Trophoblast cell (in vitro differentiated cells and primary cell): ENCODE measurements at regions not wholly inside any gene's neighbourhood (a gene's known extent, or its start where the extent isn't known, plus 50 kb on each side); places are given as distances from the start of the nearest gene placed in this dataset.

ENCODE experiments used
- DNase-seq, 2 donors: peaks; one replicate each; pipeline ENCODE4 v3.0.0-alpha.2; 2016
- H2AFZ ChIP-seq: 2 replicates; pipeline ENCODE4 v1.6.1; 2013; ENCODE audit warnings: low read length, moderate library complexity, mild to moderate bottlenecking; ENCODE audit not compliant: insufficient read depth, poor library complexity
- H2AK5ac ChIP-seq: 2 replicates; pipeline ENCODE4 v1.6.1; 2013; ENCODE audit warnings: mild to moderate bottlenecking, low read length
- H2BK120ac ChIP-seq: 2 replicates; pipeline ENCODE4 v1.6.1; 2013; ENCODE audit warnings: low read length, mild to moderate bottlenecking, moderate library complexity; ENCODE audit not compliant: insufficient read depth, poor library complexity
- H2BK12ac ChIP-seq: 2 replicates; pipeline ENCODE4 v1.6.1; 2013; ENCODE audit warnings: mild to moderate bottlenecking, low read length, moderate library complexity
- H2BK5ac ChIP-seq: 2 replicates; pipeline ENCODE4 v1.6.1; 2013; ENCODE audit warnings: low read length, low read depth, moderate library complexity, mild to moderate bottlenecking; ENCODE audit not compliant: poor library complexity
- H3K14ac ChIP-seq: 2 replicates; pipeline ENCODE4 v1.6.1; 2013; ENCODE audit warnings: mild to moderate bottlenecking, low read length
- H3K18ac ChIP-seq: 2 replicates; pipeline ENCODE4 v1.6.1; 2013; ENCODE audit warnings: mild to moderate bottlenecking, low read length
- H3K23ac ChIP-seq: 2 replicates; pipeline ENCODE4 v1.6.1; 2013; ENCODE audit warnings: low read length
- H3K27ac ChIP-seq: 2 replicates; pipeline ENCODE4 v1.5.1; 2013; ENCODE audit warnings: low read depth, mild to moderate bottlenecking, inconsistent platforms, low read length, moderate library complexity
- H3K27me3 ChIP-seq: 2 replicates; pipeline ENCODE4 v1.6.1; 2013; ENCODE audit warnings: inconsistent platforms, mild to moderate bottlenecking, low read length, moderate library complexity; ENCODE audit not compliant: insufficient read depth
- H3K36me3 ChIP-seq, 2 experiments: 1 replicate in 1 of 2; 2 replicates in 1 of 2; pipeline ENCODE4 v1.6.1; 2013; ENCODE audit warnings: low read length in 2 of 2, mild to moderate bottlenecking in 2 of 2, moderate library complexity in 1 of 2; ENCODE audit not compliant: insufficient read depth in 2 of 2, control insufficient read depth in 1 of 2
- H3K4ac ChIP-seq: 2 replicates; pipeline ENCODE4 v1.6.1; 2013; ENCODE audit warnings: low read depth, mild to moderate bottlenecking, low read length, moderate library complexity
- H3K4me1 ChIP-seq, 2 experiments: 1 replicate in 1 of 2; 2 replicates in 1 of 2; pipeline ENCODE4 v1.6.1; 2013; ENCODE audit warnings: low read length in 2 of 2, mild to moderate bottlenecking in 2 of 2, moderate library complexity in 1 of 2; ENCODE audit not compliant: insufficient read depth in 2 of 2, control insufficient read depth in 1 of 2
- H3K4me2 ChIP-seq: 2 replicates; pipeline ENCODE4 v1.6.1; 2013; ENCODE audit warnings: inconsistent platforms, mild to moderate bottlenecking, low read length, moderate library complexity
- H3K4me3 ChIP-seq: 2 replicates; pipeline ENCODE4 v1.5.1; 2013; ENCODE audit warnings: mild to moderate bottlenecking, low read depth, low read length, inconsistent platforms
- H3K79me1 ChIP-seq: one replicate; pipeline ENCODE4 v1.6.1; 2013; ENCODE audit warnings: low read length
- H3K79me2 ChIP-seq: 2 replicates; pipeline ENCODE4 v1.6.1; 2013; ENCODE audit warnings: low read length, mild to moderate bottlenecking; ENCODE audit not compliant: control insufficient read depth, insufficient read depth, poor library complexity
- H3K9ac ChIP-seq: 2 replicates; pipeline ENCODE4 v1.6.1; 2013; ENCODE audit warnings: mild to moderate bottlenecking, low read length
- H3K9me3 ChIP-seq: 2 replicates; pipeline ENCODE4 v1.6.1; 2013; ENCODE audit warnings: low read depth, mild to moderate bottlenecking, control low read depth, inconsistent platforms, low read length; ENCODE audit not compliant: insufficient read depth
- H4K12ac ChIP-seq: 2 replicates; pipeline ENCODE4 v1.6.1; 2013; ENCODE audit warnings: low read depth, mild to moderate bottlenecking, low read length, moderate library complexity
- H4K8ac ChIP-seq: 2 replicates; pipeline ENCODE4 v1.6.1; 2013; ENCODE audit warnings: low read depth, mild to moderate bottlenecking, low read length, moderate library complexity
- H4K91ac ChIP-seq: one replicate; pipeline ENCODE4 v1.6.1; 2013; ENCODE audit warnings: low read depth, mild to moderate bottlenecking, low read length, moderate library complexity
- WGBS: extraction: QIAGEN DNeasy Blood & Tissue Kit; methylation state at CpG from one replicate; pipeline ENCODE4 v1.1.7; 2013; ENCODE audit warnings: missing lambda C conversion rate; ENCODE audit not compliant: insufficient read length, insufficient coverage; ENCODE audit errors: extremely low coverage; 5-methylcytosine and 5-hydroxymethylcytosine counted together

- no peaks in the 10 kb centered on the region for H3K79me2 ChIP-seq
- H2AFZ ChIP-seq: no peak overlapping the region
- no peaks in the 10 kb centered on the region for H3K4me1 ChIP-seq
- H2BK120ac ChIP-seq: no peak overlapping the region
- no peak overlapping the region for H4K12ac ChIP-seq
- H3K23ac ChIP-seq: no peak overlapping the region
- WGBS: no CpG with 5 or more reads among the region's 1 CpG
- H3K4me2 ChIP-seq: no peak overlapping the region
- DNase-seq: no peak
- no peaks in the 10 kb centered on the region for H3K79me1 ChIP-seq
- no peak overlapping the region for H4K91ac ChIP-seq
- H3K9ac ChIP-seq: no peak overlapping the region
- H3K4me3 ChIP-seq: no peak overlapping the region
- no peaks in the 10 kb centered on the region for H3K36me3 ChIP-seq
- no peak overlapping the region for H2AK5ac ChIP-seq
- H3K4ac ChIP-seq: no peak overlapping the region
- no peak overlapping the region for H4K8ac ChIP-seq
- no peaks in the 10 kb centered on the region for H3K9me3 ChIP-seq
- H3K18ac ChIP-seq: no peak overlapping the region
- H3K27me3 ChIP-seq: no peaks in the 10 kb centered on the region
- H2BK12ac ChIP-seq: no peak overlapping the region
- H3K14ac ChIP-seq: no peak overlapping the region
- no peak overlapping the region for H3K27ac ChIP-seq
- H2BK5ac ChIP-seq: no peak overlapping the region
These were observed 56.1 kb upstream of the NLGN4Y start for GRCh38 chrY:14468151-14468683.

DNA sequence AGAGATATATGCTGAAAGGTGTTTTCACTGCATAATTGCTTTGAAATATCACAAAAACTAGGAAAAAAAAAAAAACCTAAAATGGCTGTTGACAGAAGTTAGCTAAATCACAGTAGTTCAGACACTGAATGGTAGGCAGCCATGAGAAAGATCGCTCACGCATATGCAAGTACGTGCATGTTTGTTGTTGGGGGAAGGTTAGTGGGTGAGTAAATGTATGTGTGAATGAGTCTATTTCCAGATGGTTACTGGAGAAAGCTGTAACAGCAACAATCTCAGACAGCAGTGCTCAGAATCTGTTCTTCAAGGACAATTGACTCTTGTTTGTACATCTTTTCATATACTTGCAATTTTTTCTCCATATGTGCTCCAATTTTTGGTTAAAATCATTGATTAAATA, 51.9 kb upstream of the NLGN4Y start:
- Histone ChIP-seq H3K27me3 (no peaks in the 10 kb centered on the region), H4K12ac (no peak overlapping the region), H3K4me2 (no peak overlapping the region), H3K4ac (no peak overlapping the region), H2BK12ac (no peak overlapping the region), H4K8ac (no peak overlapping the region), H2AFZ (no peak overlapping the region), H3K27ac (no peak overlapping the region), H3K9ac (no peak overlapping the region), H3K9me3 (no peaks in the 10 kb centered on the region), H3K4me3 (no peak overlapping the region), H3K79me2 (no peaks in the 10 kb centered on the region), H3K23ac (no peak overlapping the region), H4K91ac (no peak overlapping the region), H2AK5ac (no peak overlapping the region), H3K14ac (no peak overlapping the region), H3K18ac (no peak overlapping the region), H2BK120ac (no peak overlapping the region), H3K36me3 (no peaks in the 10 kb centered on the region), H3K79me1 (peaks cover 2% of the 10 kb centered on the region), H2BK5ac (no peak overlapping the region), H3K4me1 (peaks cover 0 to 2% of the 10 kb centered on the region in 2 experiments)
- WGBS: no CpG with 5 or more reads among the region's 3 CpGs
- DNase-seq: no peak

GRCh38 chrY:14473320-14473719, 51.0 kb upstream of the NLGN4Y start:
- H3K23ac ChIP-seq: no peak overlapping the region
- WGBS: no CpG with 5 or more reads among the region's 3 CpGs
- no peak overlapping the region for H3K18ac ChIP-seq
- H2AFZ ChIP-seq: no peak overlapping the region
- DNase-seq: no peak
- no peak overlapping the region for H2BK5ac ChIP-seq
- H3K27ac ChIP-seq: peak overlapping the region; percentile 17
- no peak overlapping the region for H4K8ac ChIP-seq
- no peak overlapping the region for H4K91ac ChIP-seq
- no peaks in the 10 kb centered on the region for H3K36me3 ChIP-seq
- H3K9ac ChIP-seq: no peak overlapping the region
- no peak overlapping the region for H3K4me3 ChIP-seq
- no peak overlapping the region for H3K4ac ChIP-seq
- H4K12ac ChIP-seq: no peak overlapping the region
- H3K9me3 ChIP-seq: no peaks in the 10 kb centered on the region
- no peak overlapping the region for H3K14ac ChIP-seq
- peaks cover 2% of the 10 kb centered on the region for H3K79me1 ChIP-seq
- no peak overlapping the region for H2BK12ac ChIP-seq
- H3K4me1 ChIP-seq: peaks cover 0 to 2% of the 10 kb centered on the region in 2 experiments
- H2AK5ac ChIP-seq: no peak overlapping the region
- no peaks in the 10 kb centered on the region for H3K27me3 ChIP-seq
- H3K79me2 ChIP-seq: no peaks in the 10 kb centered on the region
- no peak overlapping the region for H3K4me2 ChIP-seq
- H2BK120ac ChIP-seq: no peak overlapping the region
